Gastrocnemius medialis (tissue), 4 donors: ENCODE measurements at regions not wholly inside any gene's neighbourhood (a gene's known extent, or its start where the extent isn't known, plus 50 kb on each side); places are given as distances from the start of the nearest gene placed in this dataset.

Source experiments
- CTCF ChIP-seq, 5 experiments: fragments of 450-650 bp in 3 of 5; fragments of 200-600 bp in 2 of 5; sonication (generic) in 2 of 5; IDR thresholded peaks in 4 of 5; conservative IDR thresholded peaks in 1 of 5; 1 replicate in 4 of 5; 2 replicates in 1 of 5; pipeline ENCODE4 v1.5.1; 2016 to 2019; ENCODE audit warnings: antibody characterized with exemption in 5 of 5, mild to moderate bottlenecking in 3 of 5, moderate library complexity in 3 of 5
- POLR2A ChIP-seq, 2 donors: fragments of 450-650 bp; IDR thresholded peaks; one replicate each; pipeline ENCODE4 v1.6.1; 2017; ENCODE audit warnings: antibody characterized with exemption in 2 of 2, mild to moderate bottlenecking in 2 of 2, moderate library complexity in 2 of 2

- TF ChIP-seq POLR2A (IDR thresholded peaks at IDR 0.05) = no peak
- no peak for TF ChIP-seq CTCF (IDR thresholded peaks at IDR 0.05 in 4 of 5, conservative IDR thresholded peaks at IDR 0.05 in 1 of 5)
Measured at GRCh38 chr6:225907-226306, 66.4 kb upstream of the DUSP22 start.
